CD4-positive, alpha-beta T cell (primary cell): ENCODE measurements at regions not wholly inside any gene's neighbourhood (a gene's known extent, or its start where the extent isn't known, plus 50 kb on each side); places are given as distances from the start of the nearest gene placed in this dataset.

Source experiments
- ATAC-seq: fragments of 200-7000 bp; cut with Tn5 transposase; one replicate; pipeline ENCODE4 v1.10.0; 2022; ENCODE audit warnings: mild to moderate bottlenecking; ENCODE audit not compliant: poor library complexity
- CTCF ChIA-PET: fragments of 350-600 bp; sonication (Branson Sonifier 250); formaldehyde crosslinking; loops from one replicate; lab custom pipeline; 2021; ENCODE audit warnings: antibody characterized with exemption, inconsistent platforms; lab: Charles Lee
- POLR2A ChIA-PET: fragments of 350-600 bp; sonication (Branson Sonifier 250); formaldehyde crosslinking; loops from one replicate; lab custom pipeline; 2021; ENCODE audit warnings: antibody characterized with exemption, inconsistent platforms; lab: Charles Lee
- DNase-seq, 14 experiments: peaks; one replicate each; pipeline ENCODE4 v3.0.0-alpha.2; 2013 to 2020; ENCODE audit warnings: mixed read lengths in 2 of 14
- H3K27ac ChIP-seq, 2 donors: one replicate each; pipeline versions ENCODE4 v1.5.1 to v1.7.0; 2013; ENCODE audit warnings: low read length in 2 of 2, low read depth in 1 of 2, mild to moderate bottlenecking in 1 of 2
- H3K27me3 ChIP-seq, 2 experiments: 1 replicate in 1 of 2; 2 replicates in 1 of 2; pipeline versions ENCODE4 v1.6.1 to v1.7.0; 2013; ENCODE audit warnings: low read length in 2 of 2, control low read depth in 1 of 2, mild to moderate bottlenecking in 1 of 2, moderate library complexity in 1 of 2; ENCODE audit not compliant: insufficient read depth in 2 of 2, control insufficient read depth in 1 of 2
- H3K36me3 ChIP-seq: one replicate; pipeline ENCODE4 v1.6.1; 2013; ENCODE audit warnings: low read length, control low read depth; ENCODE audit not compliant: insufficient read depth
- H3K4me1 ChIP-seq: one replicate; pipeline ENCODE4 v1.6.1; 2013; ENCODE audit warnings: low read length, control low read depth; ENCODE audit not compliant: insufficient read depth
- H3K4me3 ChIP-seq: one replicate; pipeline ENCODE4 v1.5.1; 2013; ENCODE audit warnings: mild to moderate bottlenecking, low read length, moderate library complexity
- H3K9me3 ChIP-seq, 2 experiments: 1 replicate in 1 of 2; 2 replicates in 1 of 2; pipeline versions ENCODE4 v1.6.1 to v1.7.0; 2013; ENCODE audit warnings: low read length in 2 of 2, mild to moderate bottlenecking in 2 of 2, control low read depth in 1 of 2, moderate library complexity in 1 of 2; ENCODE audit not compliant: control insufficient read depth in 1 of 2, insufficient read depth in 1 of 2
- H3K27ac Mint-ChIP-seq: one replicate; pipeline ENCODE4 v1.8.0; 2020; ENCODE audit warnings: mixed read lengths
- H3K27me3 Mint-ChIP-seq: one replicate; pipeline ENCODE4 v1.8.0; 2021; ENCODE audit warnings: mixed read lengths
- H3K36me3 Mint-ChIP-seq: one replicate; pipeline ENCODE4 v1.8.0; 2021; ENCODE audit warnings: low read depth, mixed read lengths
- H3K4me1 Mint-ChIP-seq: one replicate; pipeline ENCODE4 v1.8.0; 2021; ENCODE audit warnings: low read depth, mixed read lengths
- H3K4me3 Mint-ChIP-seq: one replicate; pipeline ENCODE4 v1.8.0; 2020; ENCODE audit warnings: mild to moderate bottlenecking, mixed read lengths
- H3K9me3 Mint-ChIP-seq: one replicate; pipeline ENCODE4 v1.8.0; 2020; ENCODE audit warnings: mixed read lengths
- CTCF ChIP-seq: fragments of 200-600 bp; IDR thresholded peaks from one replicate; pipeline ENCODE4 v1.8.0; 2022; ENCODE audit warnings: antibody characterized with exemption, mild to moderate bottlenecking
- intact Hi-C, 2 experiments: fragments of 100-400 bp; cut with DNase I in 1 of 2; cut with micrococcal nuclease in 1 of 2; formaldehyde crosslinking; loops; one replicate each; pipeline versions ENCODE4 v1.15.1 to v1.9.0; 2023 to 2025; cut with DNase I, micrococcal nuclease

- no peaks in the 10 kb centered on the region for H3K4me1 ChIP-seq
- DNase-seq (no peak), ATAC-seq (no peak)
- H3K9me3 ChIP-seq: no peaks in the 10 kb centered on the region
- H3K4me3 ChIP-seq: no peak overlapping the region
- no peak overlapping the region for H3K4me3 Mint-ChIP-seq
- no peaks in the 10 kb centered on the region for H3K4me1 Mint-ChIP-seq
- TF ChIP-seq CTCF: no peak
- H3K36me3 ChIP-seq: no peaks in the 10 kb centered on the region
- POLR2A ChIA-PET: no interaction called here
- CTCF ChIA-PET: no interaction called here
- H3K9me3 Mint-ChIP-seq: no peaks in the 10 kb centered on the region
- H3K27ac ChIP-seq: no peak overlapping the region
- H3K27ac Mint-ChIP-seq: no peak overlapping the region
- intact Hi-C loops: no loop called here
- H3K36me3 Mint-ChIP-seq: no peaks in the 10 kb centered on the region
- H3K27me3 Mint-ChIP-seq: no peaks in the 10 kb centered on the region
- H3K27me3 ChIP-seq: no peaks in the 10 kb centered on the region
These were observed 389.6 kb upstream of the DDHD1 start for GRCh38 chr14:53542732-53543131.

GRCh38 chr14:53541411-53541810, 388.3 kb upstream of the DDHD1 start:
- ChIA-PET POLR2A (no interaction called here), CTCF (no interaction called here)
- Mint-ChIP-seq H3K4me3 (no peak overlapping the region), H3K36me3 (no peaks in the 10 kb centered on the region), H3K9me3 (no peaks in the 10 kb centered on the region), H3K27me3 (no peaks in the 10 kb centered on the region), H3K27ac (no peak overlapping the region), H3K4me1 (no peaks in the 10 kb centered on the region)
- ATAC-seq: no peak
- Histone ChIP-seq H3K27ac (no peak overlapping the region), H3K4me1 (no peaks in the 10 kb centered on the region), H3K36me3 (no peaks in the 10 kb centered on the region), H3K27me3 (no peaks in the 10 kb centered on the region), H3K4me3 (no peak overlapping the region), H3K9me3 (no peaks in the 10 kb centered on the region)
- no peak for DNase-seq
- TF ChIP-seq CTCF: no peak
- intact Hi-C loops: no loop called here

GRCh38 chr14:53539489-53540126, 386.5 kb upstream of the DDHD1 start:
- ATAC-seq (no peak), DNase-seq (peak in 10 of 14 experiments; percentile 1 to 35 (median 18))
- ChIA-PET CTCF (no interaction called here), POLR2A (no interaction called here)
- TF ChIP-seq CTCF: peak; percentile 43
- no peaks in the 10 kb centered on the region for H3K27me3 ChIP-seq
- no peaks in the 10 kb centered on the region for H3K9me3 Mint-ChIP-seq
- no peak overlapping the region for H3K4me3 Mint-ChIP-seq
- no peaks in the 10 kb centered on the region for H3K27me3 Mint-ChIP-seq
- no peaks in the 10 kb centered on the region for H3K9me3 ChIP-seq
- no peaks in the 10 kb centered on the region for H3K4me1 ChIP-seq
- intact Hi-C loops: loop anchor here in 1 of 2 experiments (5.0 kb wide), 1 partner anchor 638 kb away; no protein-coding TSS in a partner anchor
- H3K27ac ChIP-seq: no peak overlapping the region
- H3K4me1 Mint-ChIP-seq: no peaks in the 10 kb centered on the region
- H3K36me3 Mint-ChIP-seq: no peaks in the 10 kb centered on the region
- no peak overlapping the region for H3K4me3 ChIP-seq
- H3K36me3 ChIP-seq: no peaks in the 10 kb centered on the region
- no peak overlapping the region for H3K27ac Mint-ChIP-seq
